WI38 (cell line): ENCODE measurements at regions not wholly inside any gene's neighbourhood (a gene's known extent, or its start where the extent isn't known, plus 50 kb on each side); places are given as distances from the start of the nearest gene placed in this dataset.

ENCODE experiments used
- H3K4me3 ChIP-seq: 2 replicates; pipeline ENCODE4 v1.5.1; 2011; ENCODE audit warnings: low read depth, mild to moderate bottlenecking, control low read depth, low read length
- TF ChIP-seq, protein P1 (sequence below): IDR thresholded peaks from 2 replicates; pipeline ENCODE4 v1.5.1; 2012; ENCODE audit warnings: low read depth, mild to moderate bottlenecking, control low read depth, low read length

DNA sequence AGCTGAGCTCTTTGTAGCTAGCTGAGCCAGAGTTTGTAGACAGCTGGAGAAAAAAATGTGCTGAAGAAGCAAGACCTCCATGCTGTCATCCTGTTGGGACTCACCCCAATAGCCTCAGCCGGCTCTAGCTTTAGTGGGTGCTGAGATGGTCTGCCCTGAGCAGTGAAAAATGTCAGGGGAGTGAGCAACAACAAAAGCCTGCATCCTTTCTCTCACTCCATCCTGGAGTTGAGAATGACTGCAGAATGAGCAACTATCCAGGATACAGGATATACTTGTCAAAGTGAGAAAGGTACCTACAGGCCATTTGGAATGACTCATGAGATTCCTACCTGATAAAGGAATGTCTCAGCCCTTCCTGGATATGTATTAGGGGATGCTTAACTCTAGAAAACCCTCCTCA lies 146.1 kb upstream of the DLX2 start:
- TF ChIP-seq, protein P1, sequence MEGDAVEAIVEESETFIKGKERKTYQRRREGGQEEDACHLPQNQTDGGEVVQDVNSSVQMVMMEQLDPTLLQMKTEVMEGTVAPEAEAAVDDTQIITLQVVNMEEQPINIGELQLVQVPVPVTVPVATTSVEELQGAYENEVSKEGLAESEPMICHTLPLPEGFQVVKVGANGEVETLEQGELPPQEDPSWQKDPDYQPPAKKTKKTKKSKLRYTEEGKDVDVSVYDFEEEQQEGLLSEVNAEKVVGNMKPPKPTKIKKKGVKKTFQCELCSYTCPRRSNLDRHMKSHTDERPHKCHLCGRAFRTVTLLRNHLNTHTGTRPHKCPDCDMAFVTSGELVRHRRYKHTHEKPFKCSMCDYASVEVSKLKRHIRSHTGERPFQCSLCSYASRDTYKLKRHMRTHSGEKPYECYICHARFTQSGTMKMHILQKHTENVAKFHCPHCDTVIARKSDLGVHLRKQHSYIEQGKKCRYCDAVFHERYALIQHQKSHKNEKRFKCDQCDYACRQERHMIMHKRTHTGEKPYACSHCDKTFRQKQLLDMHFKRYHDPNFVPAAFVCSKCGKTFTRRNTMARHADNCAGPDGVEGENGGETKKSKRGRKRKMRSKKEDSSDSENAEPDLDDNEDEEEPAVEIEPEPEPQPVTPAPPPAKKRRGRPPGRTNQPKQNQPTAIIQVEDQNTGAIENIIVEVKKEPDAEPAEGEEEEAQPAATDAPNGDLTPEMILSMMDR, result no peak

DNA sequence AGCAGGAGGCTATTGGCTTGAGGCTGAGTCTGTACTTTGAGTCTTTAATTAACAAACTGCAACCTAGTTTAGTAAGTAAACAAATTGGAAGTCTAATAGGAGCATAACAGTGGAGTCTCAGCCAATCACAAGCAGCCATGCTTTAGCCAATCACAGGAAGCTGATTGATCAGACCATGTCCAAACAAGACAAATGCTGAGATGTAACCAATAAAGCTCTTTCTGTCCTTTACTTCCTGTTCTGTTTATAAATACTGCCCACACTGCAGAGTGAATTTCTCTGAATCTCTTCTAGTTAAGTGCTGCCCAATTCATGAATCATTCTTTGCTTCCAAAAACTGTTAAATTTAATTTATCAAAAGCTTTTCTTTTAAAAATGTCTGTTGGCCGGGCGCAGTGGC lies 146.6 kb upstream of the DLX2 start:
- H3K4me3 ChIP-seq, result no peak overlapping the region
- TF ChIP-seq, protein P1, result no peak

More for the DNA sequence above, 146.1 kb upstream of the DLX2 start:
- no peak overlapping the region for H3K4me3 ChIP-seq

DNA sequence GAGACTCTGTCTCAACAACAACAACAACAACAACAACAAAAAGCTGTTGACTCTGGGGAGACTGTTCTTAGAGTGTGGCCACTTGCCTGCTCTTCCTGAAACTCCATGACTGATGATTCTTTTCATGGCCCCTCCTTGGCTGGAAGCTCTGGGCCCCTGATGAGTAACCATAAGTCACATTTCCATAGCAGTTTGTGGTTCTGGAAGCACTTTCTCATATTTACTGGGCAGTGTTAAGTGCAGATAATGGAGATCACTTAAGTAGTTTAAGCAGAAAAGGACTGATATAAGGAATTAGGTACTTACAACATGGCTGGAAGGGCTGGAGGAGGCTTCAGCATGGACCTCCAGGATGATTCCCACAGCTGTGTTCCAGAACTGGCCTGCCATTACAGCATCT lies 147.3 kb upstream of the DLX2 start:
- H3K4me3 ChIP-seq, result no peak overlapping the region
- TF ChIP-seq, protein P1, result no peak

DNA sequence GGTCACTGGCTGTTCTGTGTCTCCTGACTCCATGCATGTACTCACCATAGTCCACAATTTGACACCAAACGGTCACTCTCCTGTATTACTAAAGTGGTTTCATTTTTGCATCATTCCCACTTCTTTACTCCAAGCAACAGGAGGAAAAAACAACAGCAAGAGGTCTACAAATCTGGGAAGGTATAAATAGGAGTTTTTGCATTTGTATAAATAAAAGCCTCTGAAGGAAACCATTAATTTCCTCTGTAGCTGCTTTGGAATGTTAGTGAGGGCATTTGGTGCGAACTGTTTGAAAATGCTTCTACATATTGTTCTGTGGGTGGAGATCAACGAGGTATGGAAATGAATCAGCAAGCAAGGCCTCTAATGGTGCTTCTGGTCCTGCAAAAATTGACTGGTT lies 148.5 kb upstream of the DLX2 start:
- H3K4me3 ChIP-seq, result no peak overlapping the region
- TF ChIP-seq, protein P1, result no peak

DNA sequence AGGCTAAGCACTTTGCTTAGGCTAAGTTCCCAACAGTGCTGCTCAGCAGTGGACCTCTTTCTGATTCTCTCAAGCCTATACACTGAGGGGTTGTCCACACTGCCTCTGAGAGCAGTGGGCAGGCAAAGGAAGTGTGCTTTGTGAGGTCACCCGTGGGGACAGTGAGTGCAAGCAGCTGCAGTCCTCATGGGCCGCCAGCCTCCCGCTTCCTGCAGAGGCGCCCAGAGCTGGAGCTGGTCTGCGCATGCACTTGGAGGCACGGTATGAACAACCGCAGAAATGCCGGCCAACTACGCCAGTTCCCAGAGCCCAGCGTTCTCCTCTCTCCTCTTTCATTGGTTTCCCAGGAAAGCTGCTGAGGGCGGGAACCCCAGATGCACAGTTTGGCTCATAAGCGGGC lies 149.5 kb upstream of the DLX2 start:
- TF ChIP-seq, protein P1, result no peak
- no peak overlapping the region for H3K4me3 ChIP-seq

DNA sequence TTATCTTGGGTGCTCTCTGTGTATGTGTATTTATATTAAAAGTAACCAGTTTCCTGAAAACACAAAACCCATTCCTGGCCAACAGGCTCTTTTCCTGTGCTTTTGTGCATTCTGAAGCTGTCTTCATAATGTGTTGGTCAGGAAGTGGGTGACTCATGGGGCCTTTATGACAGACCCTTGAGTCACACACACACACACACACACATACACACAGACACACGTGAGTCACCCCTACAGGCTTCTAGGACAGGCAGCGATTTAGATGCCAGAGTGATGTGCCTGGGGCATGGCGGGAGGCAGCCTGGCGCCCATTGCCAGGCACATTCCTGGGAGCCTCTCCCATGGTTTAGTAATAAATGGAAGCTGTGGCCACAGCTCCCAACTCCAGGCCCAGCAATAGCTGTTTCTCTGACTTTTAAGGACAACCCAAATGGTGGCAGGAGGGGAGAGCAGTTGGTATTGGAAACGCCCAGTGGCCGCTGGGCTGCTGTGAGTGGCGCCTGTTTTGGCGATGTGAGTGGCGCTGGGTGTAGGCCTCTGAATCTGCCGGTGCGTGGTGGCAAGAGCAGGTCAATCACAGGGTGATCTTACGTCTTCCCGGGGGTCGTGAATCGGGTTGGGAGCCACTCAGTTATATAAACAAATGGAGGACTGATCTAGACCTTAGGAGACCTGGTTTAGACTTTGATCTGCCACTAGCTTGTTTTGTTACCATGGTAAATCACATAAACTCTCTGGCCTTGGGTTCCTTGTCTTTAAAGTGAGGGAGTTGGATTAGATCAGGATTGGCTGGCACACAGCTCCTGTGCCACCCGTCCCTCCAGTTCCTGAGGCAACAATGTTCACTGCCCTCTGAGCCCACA lies 150.7 kb upstream of the DLX2 start:
- TF ChIP-seq, protein P1, result no peak
- no peak overlapping the region for H3K4me3 ChIP-seq

DNA sequence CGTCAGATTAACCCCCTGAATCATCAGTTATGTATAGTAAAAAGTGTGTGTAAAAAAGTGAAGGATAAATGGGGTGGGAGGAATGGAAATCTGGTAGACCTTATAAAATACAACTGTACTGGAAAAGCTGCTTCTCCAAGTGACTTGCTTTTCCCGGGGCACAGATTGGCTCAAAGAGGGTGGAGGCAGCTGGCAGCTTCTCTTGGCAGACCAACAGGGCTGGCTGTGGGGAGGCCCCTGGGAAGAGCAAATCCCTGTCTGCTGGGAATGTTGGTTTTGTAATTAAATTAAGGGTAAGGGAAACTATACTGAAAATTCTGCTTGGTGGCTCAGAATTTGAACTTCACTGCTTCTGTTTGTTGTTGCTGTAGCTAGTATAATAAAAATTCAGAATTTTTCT lies 154.2 kb upstream of the DLX2 start:
- TF ChIP-seq, protein P1, result no peak
- no peak overlapping the region for H3K4me3 ChIP-seq
